GM21723 (cell line): ENCODE measurements at regions not wholly inside any gene's neighbourhood (a gene's known extent, or its start where the extent isn't known, plus 50 kb on each side); places are given as distances from the start of the nearest gene placed in this dataset.

Experiments used
- ATAC-seq: cut with Tn5 transposase; IDR thresholded peaks from one replicate; pipeline ENCODE4 v1.9.1; 2021; ENCODE audit warnings: mild to moderate bottlenecking, moderate library complexity; ENCODE audit not compliant: unreplicated experiment

DNA sequence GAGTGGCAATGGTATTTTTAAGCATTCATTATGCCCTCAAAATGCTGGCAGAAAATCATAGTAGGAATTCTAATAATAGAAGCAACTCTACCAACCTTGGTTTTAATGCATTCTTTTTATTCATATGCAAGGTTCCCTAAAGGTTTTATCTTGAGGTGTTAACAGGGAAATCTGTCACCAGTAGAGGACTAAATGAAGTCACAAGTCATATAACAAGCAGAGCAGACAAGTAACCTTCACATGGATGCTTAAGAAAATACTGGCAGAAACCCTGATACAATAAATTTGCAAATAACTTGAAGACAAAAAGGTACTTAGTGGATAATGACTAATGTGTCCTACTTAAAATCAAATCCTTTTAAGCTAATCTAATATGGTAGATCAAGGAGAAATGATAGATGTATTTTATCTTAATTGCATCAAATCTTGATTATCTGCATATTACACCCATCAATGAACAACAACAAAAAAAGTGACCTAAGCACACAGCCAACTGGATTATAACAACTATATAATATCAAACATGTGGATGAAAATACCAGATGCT, 73.3 kb downstream of the RFC3 start:
- ATAC-seq, result no peak

- ATAC-seq, result no peak
These were observed 75.6 kb downstream of the RFC3 start for GRCh38 chr13:33893559-33893958.

DNA sequence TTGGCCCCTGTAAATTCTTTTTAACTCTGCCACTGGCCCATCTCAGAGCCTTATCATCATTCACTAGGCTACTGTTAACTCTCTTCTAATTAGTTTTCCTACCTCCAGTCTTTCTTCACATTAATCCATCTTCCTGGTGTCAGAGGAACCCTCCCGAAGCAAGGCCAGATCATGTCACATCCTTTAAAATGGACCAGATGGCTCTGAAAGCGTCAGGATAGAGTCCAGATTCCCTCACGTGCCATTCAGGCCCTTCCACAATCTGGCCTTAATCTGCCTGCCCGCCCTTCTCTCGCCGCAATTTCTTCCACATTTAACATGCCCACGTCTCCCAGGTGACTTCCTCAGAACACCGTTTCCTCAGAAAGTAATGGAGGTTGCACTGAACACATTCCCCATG, 86.5 kb downstream of the RFC3 start:
- ATAC-seq, result no peak

- no peak for ATAC-seq
These were observed 90.2 kb downstream of the RFC3 start for GRCh38 chr13:33908116-33908515.

GRCh38 chr13:33910255-33910654, 92.3 kb downstream of the RFC3 start:
- no peak for ATAC-seq

DNA sequence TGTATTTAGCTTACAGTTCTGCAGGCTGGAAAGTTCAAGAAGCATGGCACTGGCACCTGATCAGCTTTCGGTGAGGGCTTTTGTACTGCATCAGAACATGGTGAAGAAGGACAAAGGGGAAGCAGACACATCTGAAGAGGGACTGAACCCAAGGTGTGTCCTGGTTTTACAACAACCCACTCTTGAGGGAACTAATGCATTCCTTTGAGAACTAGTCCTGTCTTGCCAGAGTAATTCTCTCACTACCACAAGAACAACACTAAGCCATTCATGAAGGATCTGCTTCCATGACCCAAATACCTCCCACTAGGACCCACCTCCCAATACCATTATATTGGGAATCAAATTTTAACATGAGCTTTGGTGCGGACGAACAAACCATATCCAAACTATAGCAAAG, 93.6 kb downstream of the RFC3 start:
- ATAC-seq, result no peak

- no peak for ATAC-seq
These were observed 95.9 kb downstream of the RFC3 start for GRCh38 chr13:33913829-33914228.

DNA sequence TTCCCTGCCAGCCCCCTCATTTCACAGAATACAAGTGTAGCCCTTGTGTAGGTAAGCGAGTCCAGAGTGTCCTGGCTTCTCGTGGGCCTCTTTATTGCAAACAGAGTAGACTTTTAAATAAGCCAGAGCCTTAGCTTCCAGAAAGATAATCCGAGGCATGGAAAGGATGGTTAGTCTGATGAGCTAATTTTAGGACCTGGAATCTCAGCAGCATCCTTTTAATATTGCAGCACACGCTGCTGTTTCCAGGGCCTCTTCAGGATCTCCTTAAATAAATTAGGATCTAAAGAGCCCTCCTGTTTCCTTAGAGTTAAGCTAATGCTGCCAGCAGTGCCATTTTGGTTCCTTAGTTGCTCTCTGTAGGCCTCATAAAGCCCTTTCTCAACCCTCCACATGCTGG, 99.2 kb downstream of the RFC3 start:
- no peak for ATAC-seq

DNA sequence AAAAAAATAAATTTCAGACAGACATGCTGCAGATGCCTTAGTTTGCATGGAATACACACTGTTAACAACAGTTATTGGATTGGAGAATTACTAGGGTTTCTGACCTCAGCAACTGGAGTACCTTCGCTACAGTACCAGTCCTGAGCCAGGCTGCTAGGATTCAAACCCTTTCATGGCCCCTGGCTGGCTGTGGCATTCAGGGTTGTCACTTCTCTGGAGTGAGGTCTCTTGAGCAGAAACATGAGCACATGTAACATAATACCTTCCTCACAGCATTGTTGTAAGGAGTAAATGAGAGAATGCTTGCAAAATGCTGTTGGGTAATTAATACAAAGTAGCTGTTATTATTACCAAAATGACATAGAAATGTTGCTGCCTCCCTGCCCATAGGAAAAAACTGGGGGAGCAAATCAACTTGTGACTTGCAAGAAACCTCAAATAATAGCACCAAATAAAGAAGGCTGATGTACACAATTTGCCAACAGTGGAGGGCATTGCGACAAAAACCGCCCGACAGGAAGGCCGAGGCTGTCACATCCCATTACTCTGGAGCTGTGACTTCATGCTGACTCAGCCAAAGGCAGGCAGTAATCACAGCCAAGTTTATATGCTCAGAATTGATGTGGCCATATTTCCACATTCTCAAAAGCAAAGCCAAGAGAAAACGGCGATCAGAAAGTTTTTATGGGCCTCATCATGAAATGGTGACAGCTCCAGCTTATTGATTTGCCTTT, 100.4 kb downstream of the RFC3 start:
- ATAC-seq, result no peak

GRCh38 chr13:33919120-33919519, 101.2 kb downstream of the RFC3 start:
- no peak for ATAC-seq

DNA sequence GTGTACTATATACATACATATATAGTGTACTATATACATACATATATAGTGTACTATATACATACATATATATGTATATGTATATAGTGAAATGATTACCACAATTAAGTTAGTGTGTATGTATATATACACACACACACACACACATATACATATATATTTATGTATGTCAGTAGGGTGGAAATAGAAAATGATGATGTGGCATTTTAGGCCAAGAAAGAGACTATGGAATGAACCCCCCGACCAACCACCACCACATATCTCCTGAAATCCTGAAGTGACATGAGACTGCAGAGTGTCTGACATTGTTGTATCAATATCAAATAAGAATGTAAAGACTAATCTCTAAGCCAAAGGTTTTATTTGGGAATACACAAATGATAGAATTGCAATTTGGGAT, 107.6 kb downstream of the RFC3 start:
- no peak for ATAC-seq

DNA sequence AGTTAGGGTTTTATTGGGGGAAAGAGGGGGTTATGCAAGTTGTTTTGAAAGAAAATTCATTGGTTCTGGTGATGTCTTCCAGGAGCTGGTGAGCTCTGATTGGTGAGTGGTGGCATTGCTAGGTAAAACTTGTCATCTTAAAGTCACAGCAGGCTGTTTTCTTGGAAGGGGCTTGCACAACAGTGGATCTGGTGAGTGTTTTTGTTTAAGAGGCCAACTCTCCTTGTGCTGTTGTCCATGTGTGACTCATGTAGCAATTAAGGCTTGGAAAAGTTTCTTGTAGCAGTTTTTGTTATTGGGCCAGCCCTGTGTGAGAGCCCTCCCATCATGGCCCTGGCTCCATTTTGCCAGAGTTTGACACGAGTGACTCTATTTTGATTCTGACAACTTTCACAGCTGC, 109.4 kb downstream of the RFC3 start:
- ATAC-seq, result no peak

DNA sequence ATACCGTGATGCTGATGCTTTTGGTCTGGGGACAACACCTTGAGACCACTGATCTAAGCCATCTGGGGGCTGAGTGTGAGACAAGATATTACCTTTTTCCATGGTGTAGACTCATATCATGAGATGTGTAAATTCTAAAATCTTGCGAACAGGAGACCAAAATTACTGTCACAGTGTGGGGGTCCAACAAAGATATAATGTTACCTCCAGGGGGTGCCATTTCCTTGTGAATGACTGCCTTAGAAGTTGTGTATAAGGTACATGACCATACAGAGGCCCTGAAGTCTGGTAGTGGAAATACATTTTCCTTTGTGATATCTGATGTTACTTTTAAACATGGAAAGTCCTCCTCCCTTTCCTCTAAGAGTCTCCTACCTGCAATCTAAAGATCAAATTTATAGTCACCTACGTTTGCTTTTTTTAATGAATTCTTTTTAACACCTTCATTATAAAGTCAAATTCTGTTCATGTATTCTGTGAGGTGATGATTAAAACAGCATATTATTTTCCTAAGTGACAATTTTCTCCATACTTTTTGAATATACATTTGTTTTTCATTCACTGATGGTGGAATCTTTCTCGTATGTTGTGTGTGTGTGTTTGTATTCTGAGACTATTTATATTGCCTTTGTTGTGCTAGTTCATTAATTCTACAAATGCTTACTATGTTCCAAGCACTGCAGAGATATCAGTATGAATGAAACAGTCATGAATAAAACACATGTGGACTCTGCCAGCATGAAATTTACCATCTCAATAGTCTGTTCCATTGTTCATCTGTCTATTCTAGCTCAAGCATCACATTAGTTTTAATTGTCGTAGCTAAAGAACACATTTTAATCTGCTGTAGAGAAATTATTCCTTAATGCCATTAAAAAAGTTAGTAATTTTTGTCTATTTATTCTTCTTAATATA, 113.7 kb downstream of the RFC3 start:
- ATAC-seq, result peak; percentile 68

- no peak for ATAC-seq
These were observed 114.9 kb downstream of the RFC3 start for GRCh38 chr13:33932769-33933406.

DNA sequence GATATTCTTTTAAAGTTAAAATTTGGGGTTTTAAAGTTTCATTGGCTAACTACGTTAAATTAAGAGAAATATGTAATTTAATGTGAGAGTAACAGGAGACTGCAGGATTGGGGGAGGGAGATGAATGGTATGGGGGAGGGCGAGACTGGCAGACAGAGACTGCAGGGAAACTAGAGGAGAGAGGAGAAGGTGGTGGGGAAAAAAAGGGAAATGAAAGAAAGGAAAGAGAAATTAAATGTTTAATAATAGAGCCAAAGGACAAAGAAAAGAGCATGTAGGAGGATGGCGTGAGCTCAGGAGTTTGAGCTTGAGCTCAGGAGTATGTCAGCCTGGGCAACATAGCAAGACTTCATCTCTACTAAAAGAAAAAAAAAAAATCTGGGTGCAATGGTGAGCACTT, 115.9 kb downstream of the RFC3 start:
- no peak for ATAC-seq

GRCh38 chr13:33934343-33934742, 116.4 kb downstream of the RFC3 start:
- no peak for ATAC-seq

DNA sequence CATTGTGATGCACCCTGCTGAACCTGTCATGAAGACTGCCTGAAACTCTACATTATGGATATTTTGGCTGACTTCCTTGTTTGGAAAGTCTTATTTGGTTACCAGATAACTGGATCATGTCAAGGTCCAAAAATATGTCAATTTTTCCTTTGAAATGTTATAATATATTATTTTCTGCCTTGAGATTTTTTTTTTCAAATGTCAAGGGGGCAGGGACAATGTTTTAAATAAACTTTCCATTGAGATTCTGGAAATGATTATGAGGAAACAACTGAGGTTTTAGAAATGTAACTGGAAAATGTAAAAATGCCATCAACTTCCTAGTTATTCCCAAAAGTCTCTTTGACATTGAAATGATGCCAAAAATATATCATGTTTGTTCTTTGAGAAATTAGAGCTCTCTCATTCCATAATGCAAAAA, 117.0 kb downstream of the RFC3 start:
- no peak for ATAC-seq

DNA sequence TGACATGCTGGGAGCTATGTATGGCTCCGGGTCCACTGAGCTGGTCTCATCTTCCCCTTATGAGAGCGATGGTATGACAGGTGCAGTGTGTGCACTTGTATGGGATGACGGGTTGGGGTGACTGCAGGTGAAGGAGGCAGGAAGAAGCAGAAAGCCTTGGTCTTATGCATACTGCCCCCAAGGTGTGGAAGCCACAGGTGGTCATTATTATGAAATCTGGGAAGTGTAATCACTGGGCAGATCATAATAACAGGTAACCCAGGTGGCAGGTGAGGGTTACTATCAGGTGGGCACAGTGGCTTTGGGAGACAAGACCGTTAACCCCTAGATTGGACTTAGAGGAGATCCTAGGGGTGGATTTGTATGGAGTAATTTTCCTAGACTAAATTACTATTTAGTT, 118.0 kb downstream of the RFC3 start:
- ATAC-seq, result no peak

- no peak for ATAC-seq
These were observed 119.6 kb downstream of the RFC3 start for GRCh38 chr13:33937373-33938098.

GRCh38 chr13:33940256-33940655, 122.3 kb downstream of the RFC3 start:
- no peak for ATAC-seq

DNA sequence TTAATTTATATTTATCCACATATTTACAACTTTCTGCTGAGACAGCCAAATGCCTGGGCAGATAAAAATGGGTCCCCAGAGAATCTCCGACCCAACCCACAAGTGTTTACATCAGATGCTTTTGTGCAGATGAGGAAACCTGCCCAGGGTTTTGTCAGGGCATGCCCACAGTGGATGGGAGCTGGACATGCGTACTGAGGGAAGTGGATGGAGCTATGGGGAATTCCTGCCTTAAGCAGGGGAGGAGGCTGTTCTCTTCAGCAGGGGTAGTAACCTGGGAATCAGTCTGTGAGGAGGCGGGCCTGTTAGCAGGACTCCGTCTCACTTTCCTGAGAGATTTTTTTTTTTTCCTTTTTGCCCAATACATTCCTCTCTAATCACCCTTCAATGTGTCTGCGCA, 122.9 kb downstream of the RFC3 start:
- no peak for ATAC-seq
